ENCODE measurements at regions not wholly inside any gene's neighbourhood (a gene's known extent, or its start where the extent isn't known, plus 50 kb on each side); places are given as distances from the start of the nearest gene placed in this dataset.

GRCh38 chr19:32257326-32258073, 87.9 kb upstream of the ZNF507 start:
- no peak for DNase-seq

GRCh38 chr19:32258167-32258566, 87.2 kb upstream of the ZNF507 start:
- DNase-seq: no peak

- no peak for DNase-seq
Observed at GRCh38 chr19:32264568-32264967, 80.8 kb upstream of the ZNF507 start.

GRCh38 chr19:32265995-32266394, 79.4 kb upstream of the ZNF507 start:
- DNase-seq: no peak

- DNase-seq: no peak
Observed at GRCh38 chr19:32266460-32266859, 79.0 kb upstream of the ZNF507 start.

GRCh38 chr19:32268381-32268780, 77.0 kb upstream of the ZNF507 start:
- DNase-seq: no peak

GRCh38 chr19:32269831-32270230, 75.6 kb upstream of the ZNF507 start:
- DNase-seq: no peak

- no peak for DNase-seq
Observed at GRCh38 chr19:32273483-32273882, 71.9 kb upstream of the ZNF507 start.

- no peak for DNase-seq
Observed at GRCh38 chr19:32287086-32287485, 58.3 kb upstream of the ZNF507 start.

GRCh38 chr19:32287811-32288227, 57.6 kb upstream of the ZNF507 start:
- peak; percentile 53 for DNase-seq

- no peak for DNase-seq
Observed at GRCh38 chr19:32289566-32290210, 55.7 kb upstream of the ZNF507 start.

GRCh38 chr19:32291876-32292275, 53.5 kb upstream of the ZNF507 start:
- DNase-seq: no peak

- no peak for DNase-seq
Observed at GRCh38 chr19:32294871-32295438, 50.5 kb upstream of the ZNF507 start.
